IMR-90 (cell line): ENCODE measurements at regions not wholly inside any gene's neighbourhood (a gene's known extent, or its start where the extent isn't known, plus 50 kb on each side); places are given as distances from the start of the nearest gene placed in this dataset.

Experiments used
- ATAC-seq: fragments of 200-7000 bp; cut with Tn5 transposase; 2 replicates; pipeline ENCODE4 v1.9.1; 2020; ENCODE audit warnings: low read depth, mild to moderate bottlenecking, moderate library complexity
- BruUV-seq: library from RNA; stranded (reverse); fragments of 400-500 nt; replicated peaks from 2 replicates; lab custom pipeline; 2021; lab: Mats Ljungman, UMichigan
- CTCF ChIA-PET: fragments of 300-600 bp; formaldehyde crosslinking; extraction: SDS; loops from one replicate; lab custom pipeline; 2021; ENCODE audit warnings: antibody characterized with exemption; lab: Yijun Ruan, JAX
- POLR2A ChIA-PET: fragments of 300-600 bp; sonication (Branson Sonifier 250); formaldehyde crosslinking; loops from one replicate; lab custom pipeline; 2022; ENCODE audit warnings: antibody characterized with exemption; ENCODE audit not compliant: unreplicated experiment; lab: Charles Lee
- DNase-seq: peaks from one replicate; pipeline ENCODE4 v3.0.0; 2013
- H2AFZ ChIP-seq: replicated peaks from 2 replicates; pipeline ENCODE3; 2013; ENCODE audit warnings: low read length, mild to moderate bottlenecking; ENCODE audit not compliant: poor library complexity
- H2AK5ac ChIP-seq: 2 replicates; pipeline ENCODE4 v1.6.1; 2013; ENCODE audit warnings: low read depth, low read length, inconsistent platforms
- H2AK9ac ChIP-seq: replicated peaks from 2 replicates; pipeline ENCODE3; 2013; ENCODE audit warnings: mild to moderate bottlenecking, low read depth, low read length, moderate library complexity; ENCODE audit not compliant: poor library complexity
- H2BK120ac ChIP-seq: 2 replicates; pipeline ENCODE4 v1.6.1; 2013; ENCODE audit warnings: low read depth, low read length, inconsistent platforms
- H2BK15ac ChIP-seq: 3 replicates; pipeline ENCODE4 v1.6.1; 2013; ENCODE audit warnings: low read depth, low read length, inconsistent platforms
- H2BK20ac ChIP-seq: 2 replicates; pipeline ENCODE4 v1.6.1; 2013; ENCODE audit warnings: low read depth, mild to moderate bottlenecking, inconsistent platforms, low read length, moderate library complexity
- H2BK5ac ChIP-seq: 2 replicates; pipeline ENCODE4 v1.6.1; 2013; ENCODE audit warnings: mild to moderate bottlenecking, low read depth, low read length, inconsistent platforms; ENCODE audit not compliant: poor library complexity, severe bottlenecking
- H3K14ac ChIP-seq: replicated peaks from 2 replicates; pipeline ENCODE4 v1.6.1; 2013; ENCODE audit warnings: low read depth, low read length, inconsistent platforms
- H3K18ac ChIP-seq: 2 replicates; pipeline ENCODE4 v1.6.1; 2013; ENCODE audit warnings: low read depth, low read length, control low read depth
- H3K23ac ChIP-seq: 2 replicates; pipeline ENCODE4 v1.6.1; 2013; ENCODE audit warnings: low read depth, low read length, inconsistent platforms
- H3K27ac ChIP-seq: 2 replicates; pipeline ENCODE4 v1.5.1; 2013; ENCODE audit warnings: mild to moderate bottlenecking, control low read depth, low read length; ENCODE audit not compliant: insufficient read depth
- H3K27me3 ChIP-seq: 2 replicates; pipeline ENCODE4 v1.6.1; 2013; ENCODE audit warnings: low read length; ENCODE audit not compliant: control insufficient read depth, insufficient read depth
- H3K36me3 ChIP-seq: 2 replicates; pipeline ENCODE4 v1.6.1; 2013; ENCODE audit warnings: low read length, mixed read lengths; ENCODE audit not compliant: control insufficient read depth, insufficient read depth
- H3K4ac ChIP-seq: 2 replicates; pipeline ENCODE4 v1.6.1; 2013; ENCODE audit warnings: low read depth, low read length, inconsistent platforms
- H3K4me1 ChIP-seq: 2 replicates; pipeline ENCODE4 v1.6.1; 2013; ENCODE audit warnings: low read length, mixed read lengths; ENCODE audit not compliant: control insufficient read depth, insufficient read depth
- H3K4me2 ChIP-seq: 2 replicates; pipeline ENCODE4 v1.6.1; 2013; ENCODE audit warnings: low read depth, mild to moderate bottlenecking, control low read depth, low read length, moderate library complexity
- H3K4me3 ChIP-seq: 2 replicates; pipeline ENCODE4 v1.5.1; 2013; ENCODE audit warnings: low read depth, mild to moderate bottlenecking, control low read depth, low read length, moderate library complexity; ENCODE audit not compliant: insufficient read depth
- H3K56ac ChIP-seq: 2 replicates; pipeline ENCODE4 v1.6.1; 2013; ENCODE audit warnings: low read length, inconsistent platforms; ENCODE audit not compliant: insufficient read depth; ENCODE audit errors: extremely low read depth
- H3K79me1 ChIP-seq, 2 experiments: 2 replicates each; pipeline ENCODE4 v1.6.1; 2013; ENCODE audit warnings: low read length in 2 of 2, inconsistent platforms in 1 of 2, low read depth in 1 of 2
- H3K9ac ChIP-seq: 2 replicates; pipeline ENCODE4 v1.6.1; 2013; ENCODE audit warnings: low read depth, low read length, control low read depth
- H3K9me1 ChIP-seq: 2 replicates; pipeline ENCODE4 v1.6.1; 2013; ENCODE audit warnings: low read length, inconsistent platforms; ENCODE audit not compliant: insufficient read depth
- H3K9me3 ChIP-seq: 2 replicates; pipeline ENCODE4 v1.6.1; 2013; ENCODE audit warnings: low read length; ENCODE audit not compliant: control insufficient read depth, insufficient read depth
- H4K20me1 ChIP-seq: 2 replicates; pipeline ENCODE4 v1.6.1; 2013; ENCODE audit warnings: low read length, inconsistent platforms; ENCODE audit not compliant: insufficient read depth
- H4K5ac ChIP-seq: 2 replicates; pipeline ENCODE4 v1.6.1; 2013; ENCODE audit warnings: mild to moderate bottlenecking, low read depth, low read length, control low read depth
- H4K8ac ChIP-seq, 2 experiments: 2 replicates each; pipeline ENCODE4 v1.6.1; 2013; ENCODE audit warnings: low read depth in 2 of 2, low read length in 2 of 2, control low read depth in 1 of 2, inconsistent platforms in 1 of 2
- H4K91ac ChIP-seq: 2 replicates; pipeline ENCODE4 v1.6.1; 2013; ENCODE audit warnings: low read depth, low read length, inconsistent platforms; ENCODE audit not compliant: insufficient read depth
- BHLHE40 ChIP-seq: fragments of 150-350 bp; IDR thresholded peaks from 2 replicates; pipeline ENCODE4 v1.6.1; 2016; ENCODE audit warnings: mild to moderate bottlenecking, low read depth, low read length
- CEBPB ChIP-seq: IDR thresholded peaks from 2 replicates; pipeline ENCODE4 v1.6.1; 2012; ENCODE audit warnings: low read depth, low read length, improper control_type of control experiment
- CHD1 ChIP-seq: IDR thresholded peaks from 2 replicates; pipeline ENCODE4 v1.6.1; 2012; ENCODE audit warnings: low read depth, low read length, improper control_type of control experiment
- CTCF ChIP-seq: conservative IDR thresholded peaks from 2 replicates; pipeline ENCODE4 v1.5.1; 2012; ENCODE audit warnings: mild to moderate bottlenecking, low read depth, low read length, improper control_type of control experiment
- ELK1 ChIP-seq: fragments of 150-350 bp; IDR thresholded peaks from 2 replicates; pipeline ENCODE4 v1.6.1; 2016; ENCODE audit warnings: low read depth, mild to moderate bottlenecking, low read length, moderate library complexity, borderline replicate concordance
- MAFK ChIP-seq: IDR thresholded peaks from 2 replicates; pipeline ENCODE4 v1.6.1; 2012; ENCODE audit warnings: low read depth, low read length, improper control_type of control experiment
- MAZ ChIP-seq: IDR thresholded peaks from 2 replicates; pipeline ENCODE4 v1.6.1; 2012; ENCODE audit warnings: low read depth, mild to moderate bottlenecking, low read length, improper control_type of control experiment, moderate library complexity, borderline replicate concordance
- MXI1 ChIP-seq: IDR thresholded peaks from 2 replicates; pipeline ENCODE4 v1.6.1; 2012; ENCODE audit warnings: low read depth, mild to moderate bottlenecking, low read length, moderate library complexity, borderline replicate concordance
- NFE2L2 ChIP-seq: fragments of 150-350 bp; IDR thresholded peaks from 2 replicates; pipeline ENCODE4 v1.6.1; 2016; ENCODE audit warnings: low read depth, mild to moderate bottlenecking, low read length
- POLR2A ChIP-seq: IDR thresholded peaks from 2 replicates; pipeline ENCODE4 v1.6.1; 2012; ENCODE audit warnings: mild to moderate bottlenecking, low read depth, low read length
- RFX5 ChIP-seq: IDR thresholded peaks from 2 replicates; pipeline ENCODE4 v1.8.0; 2012; ENCODE audit warnings: low read depth, mild to moderate bottlenecking, low read length, moderate library complexity
- SMC3 ChIP-seq: fragments of 150-350 bp; IDR thresholded peaks from 2 replicates; pipeline ENCODE4 v1.6.1; 2016; ENCODE audit warnings: low read depth, mild to moderate bottlenecking, antibody characterized with exemption, low read length, moderate library complexity
- USF2 ChIP-seq: fragments of 150-350 bp; IDR thresholded peaks from 2 replicates; pipeline ENCODE4 v1.6.1; 2017; ENCODE audit warnings: mild to moderate bottlenecking, antibody characterized with exemption, low read length, low read depth
- WGBS, 2 experiments: methylation state at CpG; one replicate each; pipeline versions ENCODE4 v1.1.5 to v1.1.7; 2013; ENCODE audit warnings: missing lambda C conversion rate in 2 of 2; ENCODE audit not compliant: insufficient read length in 1 of 2; ENCODE audit errors: extremely low coverage in 2 of 2; 5-methylcytosine and 5-hydroxymethylcytosine counted together
- dilution Hi-C: fragments of 300-500 bp; cut with HindIII; formaldehyde crosslinking; loops from one replicate; pipeline ENCODE4 v1.14.3; 2018; ENCODE audit warnings: low sequenced_read_pairs; ENCODE audit not compliant: unreplicated experiment
- in situ Hi-C: fragments of 300-500 bp; cut with MboI; formaldehyde crosslinking; loops from 3 replicates; pipeline ENCODE4 v1.14.3; 2019; ENCODE audit warnings: low sequenced_read_pairs, inconsistent platforms, mixed read lengths
- intact Hi-C: fragments of 100-400 bp; cut with micrococcal nuclease; formaldehyde crosslinking; loops from 2 replicates; pipeline ENCODE4 v1.10.0; 2022

GRCh38 chrX:96569034-96569433 is 115.6 kb upstream of the DIAPH2 start:
- intact Hi-C loops = no loop called here

More at GRCh38 chrX:96569034-96569433, 115.6 kb upstream of the DIAPH2 start:
- H2BK5ac ChIP-seq = no peak overlapping the region
- H3K27me3 ChIP-seq = no peaks in the 10 kb centered on the region
- no peak overlapping the region for H3K9ac ChIP-seq
- H2AK9ac ChIP-seq = no peak overlapping the region
- BruUV-seq = no TSS peak
- no peak overlapping the region for H4K8ac ChIP-seq
- H3K14ac ChIP-seq = no peak overlapping the region
- dilution Hi-C loops (no loop called here), in situ Hi-C loops (no loop called here)
- ATAC-seq = no peak
- ChIA-PET POLR2A (no interaction called here), CTCF (no interaction called here)
- H2BK15ac ChIP-seq = no peak overlapping the region
- no peak overlapping the region for H3K4ac ChIP-seq
- no peak overlapping the region for H2AFZ ChIP-seq
- no peak overlapping the region for H3K27ac ChIP-seq
- no peaks in the 10 kb centered on the region for H3K36me3 ChIP-seq
- DNase-seq = no peak
- H4K5ac ChIP-seq = no peak overlapping the region
- H3K4me2 ChIP-seq = no peak overlapping the region
- H4K91ac ChIP-seq = no peak overlapping the region
- H3K23ac ChIP-seq = no peak overlapping the region
- WGBS, 2 experiments = 46% methylated on average over 2 of the region's 3 CpGs; no CpG with 5 or more reads in 1 of the 2 experiments
- H3K9me1 ChIP-seq = no peaks in the 10 kb centered on the region
- no peaks in the 10 kb centered on the region for H3K9me3 ChIP-seq
- no peak overlapping the region for H3K56ac ChIP-seq
- TF ChIP-seq MAZ (no peak), BHLHE40 (no peak), USF2 (no peak), MAFK (no peak), CTCF (no peak), CEBPB (no peak), ELK1 (no peak), NFE2L2 (no peak), CHD1 (no peak), RFX5 (no peak), SMC3 (no peak), POLR2A (no peak), MXI1 (no peak)
- H3K4me1 ChIP-seq = no peaks in the 10 kb centered on the region
- no peak overlapping the region for H2AK5ac ChIP-seq
- H2BK20ac ChIP-seq = no peak overlapping the region
- H3K79me1 ChIP-seq = no peaks in the 10 kb centered on the region
- no peak overlapping the region for H3K4me3 ChIP-seq
- H2BK120ac ChIP-seq = no peak overlapping the region
- no peaks in the 10 kb centered on the region for H4K20me1 ChIP-seq
- H3K18ac ChIP-seq = no peak overlapping the region
